Brain microvascular endothelial cell (primary cell): ENCODE measurements at regions not wholly inside any gene's neighbourhood (a gene's known extent, or its start where the extent isn't known, plus 50 kb on each side); places are given as distances from the start of the nearest gene placed in this dataset.
"Not testable (repeated sequence)": the region's sequence is repeated elsewhere in the genome, so short reads cannot be mapped to it uniquely, and the experiment has no call there.

Experiments used
- DNase-seq: peaks from one replicate; pipeline ENCODE4 v3.0.0-alpha.2; 2020
- H3K27ac ChIP-seq: fragments of 250-450 bp; sonication (Bioruptor Pico); 2 replicates; pipeline ENCODE4 v1.5.1; 2020; ENCODE audit warnings: mild to moderate bottlenecking, moderate library complexity
- H3K27me3 ChIP-seq: fragments of 250-450 bp; sonication (Bioruptor Pico); replicated peaks from 2 replicates; pipeline ENCODE4 v1.5.1; 2020; ENCODE audit warnings: mild to moderate bottlenecking
- H3K36me3 ChIP-seq: fragments of 250-450 bp; sonication (Bioruptor Pico); replicated peaks from 2 replicates; pipeline ENCODE4 v1.5.1; 2020; ENCODE audit warnings: mild to moderate bottlenecking
- H3K4me3 ChIP-seq: 2 replicates; pipeline ENCODE4 v1.5.1; 2011; ENCODE audit warnings: low read depth, mild to moderate bottlenecking, control low read depth, low read length, moderate library complexity
- CTCF ChIP-seq: IDR thresholded peaks from 2 replicates; pipeline ENCODE4 v1.5.1; 2011; ENCODE audit warnings: low read depth, mild to moderate bottlenecking, moderate library complexity, low read length, control low read depth, inconsistent platforms; ENCODE audit errors: missing control alignments
- in situ Hi-C: cut with HindIII; loops from 2 replicates; pipeline ENCODE4 v1.10.0; 2017; ENCODE audit warnings: low sequenced_read_pairs, low pct_ligation_motif_present

- Histone ChIP-seq H3K27ac (peak overlapping the region; percentile 91), H3K27me3 (no peaks in the 10 kb centered on the region), H3K36me3 (no peaks in the 10 kb centered on the region), H3K4me3 (no peak overlapping the region)
- in situ Hi-C loops = no loop called here
- TF ChIP-seq CTCF = no peak
- no peak for DNase-seq
Observed at GRCh38 chrX:54640736-54641135, 110.7 kb downstream of the GNL3L start.

- Histone ChIP-seq H3K4me3 (no peak overlapping the region), H3K27ac (no peak overlapping the region), H3K36me3 (no peaks in the 10 kb centered on the region), H3K27me3 (no peaks in the 10 kb centered on the region)
- in situ Hi-C loops = no loop called here
- TF ChIP-seq CTCF = no peak
- no peak for DNase-seq
Observed at GRCh38 chrX:54641530-54641929, 111.5 kb downstream of the GNL3L start.

- in situ Hi-C loops, DNase-seq, H3K27ac ChIP-seq, H3K4me3 ChIP-seq, H3K36me3 ChIP-seq, H3K27me3 ChIP-seq: not testable (repeated sequence)
Observed at GRCh38 chrX:54647607-54648006, 117.6 kb downstream of the GNL3L start.

- H3K36me3 ChIP-seq = no peaks in the 10 kb centered on the region
- no peak overlapping the region for H3K27ac ChIP-seq
- no peak overlapping the region for H3K4me3 ChIP-seq
- H3K27me3 ChIP-seq = no peaks in the 10 kb centered on the region
- TF ChIP-seq CTCF = no peak
- in situ Hi-C loops = no loop called here
- no peak for DNase-seq
Observed at GRCh38 chrX:54659547-54659946, 129.5 kb downstream of the GNL3L start.

- no peak for TF ChIP-seq CTCF
- Histone ChIP-seq H3K4me3 (no peak overlapping the region), H3K36me3 (no peaks in the 10 kb centered on the region), H3K27ac (no peak overlapping the region), H3K27me3 (no peaks in the 10 kb centered on the region)
- DNase-seq = no peak
- in situ Hi-C loops = no loop called here
Observed at GRCh38 chrX:54675762-54676161, 122.3 kb downstream of the ITIH6 start.

GRCh38 chrX:54695231-54695630 is 102.8 kb downstream of the ITIH6 start:
- H3K27ac ChIP-seq = no peak overlapping the region
- no peak for DNase-seq
- H3K36me3 ChIP-seq = no peaks in the 10 kb centered on the region
- no peak for TF ChIP-seq CTCF
- no peak overlapping the region for H3K4me3 ChIP-seq
- H3K27me3 ChIP-seq = no peaks in the 10 kb centered on the region
- in situ Hi-C loops = no loop called here
